ENCODE measurements at regions not wholly inside any gene's neighbourhood (a gene's known extent, or its start where the extent isn't known, plus 50 kb on each side); places are given as distances from the start of the nearest gene placed in this dataset.
A peak's percentile ranks its signal among the peaks of the same experiment; 100 is the strongest.
"Not testable (repeated sequence)": the region's sequence is repeated elsewhere in the genome, so short reads cannot be mapped to it uniquely, and the experiment has no call there.

DNA sequence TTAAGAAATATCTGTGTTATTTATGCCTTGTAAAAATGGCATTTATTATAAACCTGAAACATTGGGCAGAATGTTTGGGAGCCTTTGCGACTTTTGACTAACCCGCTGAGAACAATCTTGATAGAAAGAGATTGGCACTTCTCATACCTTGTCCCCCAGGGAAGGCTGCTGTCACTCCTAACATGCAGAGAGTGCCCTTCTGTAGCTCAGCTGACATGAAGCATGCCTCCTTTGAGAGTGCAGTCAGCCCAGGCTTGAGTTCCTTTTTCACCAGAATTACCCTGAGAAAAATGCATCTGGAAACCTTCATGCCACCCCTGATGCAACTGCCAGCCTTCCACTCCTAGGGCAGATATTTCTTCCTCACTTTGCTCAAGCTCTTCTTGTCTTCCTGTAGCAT, 569.2 kb upstream of the ARPP21 start:
- DNase-seq (no peak), ATAC-seq (no peak)
- 84% methylated on average over 2 of the region's 2 CpGs for WGBS
- H3K27me3 ChIP-seq (ENCODE audit: control insufficient read depth, insufficient read depth), result no peaks in the 10 kb centered on the region
- no peak overlapping the region for H3K27ac ChIP-seq (ENCODE audit: low read length)
- H3K9me3 ChIP-seq (ENCODE audit: control insufficient read depth, low read length), result no peaks in the 10 kb centered on the region
- no peak overlapping the region for H3K4me3 ChIP-seq (ENCODE audit: low read length)
- intact Hi-C loops (cut with DNase I), result no loop called here
- no peaks in the 10 kb centered on the region for H3K4me1 ChIP-seq (ENCODE audit: control insufficient read depth, insufficient read depth, low read length)

DNA sequence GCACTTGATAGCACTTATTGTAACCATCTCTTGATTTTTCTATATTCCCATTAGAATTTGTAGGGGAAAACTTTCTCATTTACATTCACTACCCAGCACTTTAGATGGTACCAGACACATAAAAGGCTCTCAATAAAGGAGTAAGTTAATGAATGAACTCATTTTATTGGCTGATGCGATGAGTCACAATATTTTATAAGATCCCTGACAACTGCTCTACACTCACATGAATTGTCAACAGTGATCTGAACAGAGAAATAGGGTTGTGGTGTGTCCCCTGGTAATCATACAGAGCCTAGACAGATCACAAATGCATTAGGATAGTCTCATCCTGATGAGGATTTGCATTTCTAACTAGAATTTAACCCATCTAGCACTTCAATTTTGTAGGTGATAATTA, 567.6 kb upstream of the ARPP21 start:
- H3K4me1 ChIP-seq (ENCODE audit: control insufficient read depth, insufficient read depth, low read length), result no peaks in the 10 kb centered on the region
- 84% methylated on average over 1 of the region's 1 CpG for WGBS
- no peak overlapping the region for H3K27ac ChIP-seq (ENCODE audit: low read length)
- DNase-seq (no peak), ATAC-seq (no peak)
- H3K27me3 ChIP-seq (ENCODE audit: control insufficient read depth, insufficient read depth), result no peaks in the 10 kb centered on the region
- H3K9me3 ChIP-seq (ENCODE audit: control insufficient read depth, low read length), result no peaks in the 10 kb centered on the region
- no peak overlapping the region for H3K4me3 ChIP-seq (ENCODE audit: low read length)
- intact Hi-C loops (cut with DNase I), result no loop called here

DNA sequence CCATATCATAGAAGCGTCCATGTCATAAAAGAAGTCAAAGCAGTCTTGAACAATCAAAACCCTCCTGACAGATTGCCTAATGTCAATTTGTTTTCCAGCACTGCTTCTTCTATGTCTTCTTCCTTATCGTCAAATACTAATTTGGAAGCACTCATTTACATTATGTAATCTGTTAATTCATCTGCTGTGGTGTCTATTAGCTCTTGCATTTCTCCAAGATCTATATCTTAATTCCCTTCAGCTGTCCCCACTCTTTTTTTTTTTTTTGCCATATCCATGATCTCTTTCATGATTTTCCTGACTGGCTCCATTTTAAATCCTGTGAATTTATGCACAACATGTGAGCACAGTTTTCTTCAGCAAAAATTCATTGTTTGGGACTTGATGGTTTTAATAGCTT, 560.5 kb upstream of the ARPP21 start:
- intact Hi-C loops (cut with DNase I), result no loop called here
- ATAC-seq (no peak), DNase-seq (no peak)
- Histone ChIP-seq H3K27ac (ENCODE audit: low read length) (no peak overlapping the region), H3K9me3 (ENCODE audit: control insufficient read depth, low read length) (no peaks in the 10 kb centered on the region), H3K4me1 (ENCODE audit: control insufficient read depth, insufficient read depth, low read length) (no peaks in the 10 kb centered on the region), H3K27me3 (ENCODE audit: control insufficient read depth, insufficient read depth) (no peaks in the 10 kb centered on the region), H3K4me3 (ENCODE audit: low read length) (no peak overlapping the region)
- WGBS, result 87% methylated on average over 2 of the region's 2 CpGs

DNA sequence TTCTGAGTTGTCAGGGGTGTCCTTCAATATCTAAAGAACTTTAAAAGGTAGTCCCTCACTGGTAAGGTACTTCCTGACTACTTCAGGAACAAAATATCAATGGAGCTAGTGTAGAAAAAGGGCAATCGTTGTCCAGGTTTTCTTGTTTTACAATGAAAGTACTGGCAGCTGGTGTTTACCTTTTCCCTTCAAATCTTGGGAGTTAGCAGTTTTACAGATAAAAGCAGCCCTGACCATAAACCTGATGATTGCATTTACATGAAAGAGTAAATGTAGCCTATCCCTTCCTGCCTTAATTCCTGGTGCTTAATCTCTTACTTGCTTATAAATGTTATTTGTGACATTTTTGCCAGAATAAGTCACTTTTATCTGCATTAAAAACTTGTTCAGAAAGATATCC, 559.9 kb upstream of the ARPP21 start:
- H3K9me3 ChIP-seq (ENCODE audit: control insufficient read depth, low read length), result no peaks in the 10 kb centered on the region
- no peaks in the 10 kb centered on the region for H3K4me1 ChIP-seq (ENCODE audit: control insufficient read depth, insufficient read depth, low read length)
- no peaks in the 10 kb centered on the region for H3K27me3 ChIP-seq (ENCODE audit: control insufficient read depth, insufficient read depth)
- WGBS, result 61% methylated on average over 1 of the region's 1 CpG
- no peak overlapping the region for H3K4me3 ChIP-seq (ENCODE audit: low read length)
- no peak for DNase-seq
- H3K27ac ChIP-seq (ENCODE audit: low read length), result no peak overlapping the region
- no peak for ATAC-seq
- intact Hi-C loops (cut with DNase I), result no loop called here

DNA sequence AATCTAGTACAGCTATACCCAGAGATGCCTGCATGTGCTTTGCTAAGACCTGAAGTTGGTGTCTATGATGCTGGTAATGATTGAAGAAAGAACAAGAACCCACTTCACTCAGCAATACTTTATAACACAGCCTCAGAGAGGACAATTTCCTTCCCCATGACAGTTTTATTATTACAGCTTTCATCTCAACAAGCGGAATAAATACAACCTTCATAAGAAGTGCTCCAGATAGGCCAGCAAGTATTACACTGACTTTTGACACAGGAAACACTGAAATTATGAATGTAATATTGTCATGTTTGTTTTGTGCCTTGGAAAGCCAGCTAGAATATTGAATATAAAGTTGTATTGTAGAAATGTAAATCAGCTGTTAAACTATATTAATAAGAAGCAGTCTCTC, 557.4 kb upstream of the ARPP21 start:
- DNase-seq (no peak), ATAC-seq (no peak)
- WGBS, result 93% methylated on average over 1 of the region's 1 CpG
- intact Hi-C loops (cut with DNase I), result no loop called here
- Histone ChIP-seq H3K27me3 (ENCODE audit: control insufficient read depth, insufficient read depth) (no peaks in the 10 kb centered on the region), H3K4me1 (ENCODE audit: control insufficient read depth, insufficient read depth, low read length) (no peaks in the 10 kb centered on the region), H3K9me3 (ENCODE audit: control insufficient read depth, low read length) (no peaks in the 10 kb centered on the region), H3K27ac (ENCODE audit: low read length) (no peak overlapping the region), H3K4me3 (ENCODE audit: low read length) (no peak overlapping the region)

DNA sequence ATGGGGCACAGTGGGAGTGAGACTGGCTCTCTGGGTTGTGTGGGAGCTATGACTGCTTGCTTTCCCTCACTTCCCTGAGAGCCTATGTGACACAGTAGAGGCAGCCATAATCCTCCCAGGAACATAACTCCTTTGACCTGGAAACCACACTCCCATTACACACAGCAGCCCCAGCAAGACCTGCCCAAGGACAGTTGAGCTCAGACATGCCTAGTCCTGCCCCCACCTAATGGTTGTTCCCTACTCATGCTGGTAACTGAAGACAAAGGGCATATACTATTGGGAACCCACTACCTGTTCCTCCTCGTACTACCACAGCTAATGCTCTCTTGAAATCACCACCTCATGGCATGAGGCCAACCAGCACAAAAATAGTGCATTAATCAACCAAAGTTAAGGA, 550.4 kb upstream of the ARPP21 start:
- H3K27ac ChIP-seq (ENCODE audit: low read length), result no peak overlapping the region
- H3K27me3 ChIP-seq (ENCODE audit: control insufficient read depth, insufficient read depth), result no peaks in the 10 kb centered on the region
- no peaks in the 10 kb centered on the region for H3K4me1 ChIP-seq (ENCODE audit: control insufficient read depth, insufficient read depth, low read length)
- intact Hi-C loops (cut with DNase I), result no loop called here
- H3K4me3 ChIP-seq (ENCODE audit: low read length), result no peak overlapping the region
- H3K9me3 ChIP-seq (ENCODE audit: control insufficient read depth, low read length), result no peaks in the 10 kb centered on the region
- DNase-seq (no peak), ATAC-seq (no peak)
- 86% methylated on average over 1 of the region's 1 CpG for WGBS

DNA sequence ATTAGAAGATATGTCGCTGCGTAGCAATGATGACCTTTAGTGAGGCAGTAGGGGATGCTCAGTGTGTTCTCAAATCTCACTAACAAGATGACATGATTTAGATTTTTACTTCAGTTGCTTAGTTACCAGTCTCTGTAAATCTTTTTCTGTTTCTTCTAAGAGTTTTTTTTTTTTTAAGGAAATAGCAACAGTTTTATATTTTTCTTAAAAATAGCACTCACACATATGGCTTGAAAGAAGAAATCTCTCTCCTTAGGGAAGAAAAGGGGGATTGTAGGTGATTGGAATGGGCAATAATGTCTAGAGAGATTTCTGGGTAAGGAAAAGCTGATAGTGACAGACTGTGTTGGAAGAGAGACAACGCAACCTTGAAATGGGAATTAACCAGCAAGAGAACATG, 524.6 kb upstream of the ARPP21 start:
- Histone ChIP-seq H3K27ac (ENCODE audit: low read length) (no peak overlapping the region), H3K4me1 (ENCODE audit: control insufficient read depth, insufficient read depth, low read length) (no peaks in the 10 kb centered on the region), H3K27me3 (ENCODE audit: control insufficient read depth, insufficient read depth) (no peaks in the 10 kb centered on the region), H3K4me3 (ENCODE audit: low read length) (no peak overlapping the region), H3K9me3 (ENCODE audit: control insufficient read depth, low read length) (no peaks in the 10 kb centered on the region)
- no peak for DNase-seq
- WGBS, result 94% methylated on average over 3 of the region's 3 CpGs
- intact Hi-C loops (cut with DNase I), result no loop called here
- ATAC-seq, result no peak

DNA sequence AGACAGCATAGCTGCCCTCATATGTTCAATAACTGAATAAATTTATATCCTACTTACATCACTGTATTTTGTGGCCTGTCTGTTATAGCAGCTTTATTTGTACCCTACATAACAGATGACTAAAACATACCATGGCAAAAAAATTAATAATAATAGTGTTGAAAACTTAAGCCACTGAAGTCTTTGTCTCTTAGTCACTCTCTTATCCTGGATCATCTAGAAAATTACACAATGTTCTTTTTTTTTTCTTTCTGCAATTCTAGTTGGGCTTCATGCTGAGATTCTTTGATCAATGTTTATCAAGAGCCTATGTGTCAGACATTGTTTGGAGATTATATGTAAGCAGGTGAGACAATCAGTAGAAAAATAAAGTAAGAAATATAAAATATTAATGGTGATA, 519.3 kb upstream of the ARPP21 start:
- ATAC-seq, result no peak
- Histone ChIP-seq H3K27me3 (ENCODE audit: control insufficient read depth, insufficient read depth) (no peaks in the 10 kb centered on the region), H3K4me3 (ENCODE audit: low read length) (no peak overlapping the region), H3K27ac (ENCODE audit: low read length) (no peak overlapping the region), H3K9me3 (ENCODE audit: control insufficient read depth, low read length) (no peaks in the 10 kb centered on the region), H3K4me1 (ENCODE audit: control insufficient read depth, insufficient read depth, low read length) (no peaks in the 10 kb centered on the region)
- intact Hi-C loops (cut with DNase I), result no loop called here
- no peak for DNase-seq

DNA sequence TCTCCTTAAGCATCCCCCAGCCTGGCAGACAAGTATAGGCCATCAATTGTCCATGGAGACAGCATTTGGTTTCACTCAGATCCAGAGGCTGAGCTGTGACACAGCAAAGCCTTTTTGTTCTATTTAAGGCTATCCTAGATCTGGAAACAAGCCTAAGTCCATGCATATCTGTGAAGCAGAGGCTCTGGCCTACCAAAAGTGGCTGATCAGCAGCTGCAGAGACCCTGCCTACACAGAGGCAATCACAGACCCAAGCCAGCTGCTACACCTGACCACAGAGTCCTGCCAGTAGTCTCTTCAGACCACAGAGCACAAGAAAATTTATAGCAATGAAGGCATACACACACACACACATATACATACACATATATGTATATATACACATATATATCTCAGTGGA, 501.7 kb upstream of the ARPP21 start:
- Histone ChIP-seq H3K27me3 (ENCODE audit: control insufficient read depth, insufficient read depth) (no peaks in the 10 kb centered on the region), H3K9me3 (ENCODE audit: control insufficient read depth, low read length) (no peaks in the 10 kb centered on the region), H3K4me1 (ENCODE audit: control insufficient read depth, insufficient read depth, low read length) (no peaks in the 10 kb centered on the region), H3K4me3 (ENCODE audit: low read length) (no peak overlapping the region), H3K27ac (ENCODE audit: low read length) (no peak overlapping the region)
- ATAC-seq, result peak; percentile 28 to 56
- DNase-seq, result no peak
- intact Hi-C loops (cut with DNase I), result no loop called here

DNA sequence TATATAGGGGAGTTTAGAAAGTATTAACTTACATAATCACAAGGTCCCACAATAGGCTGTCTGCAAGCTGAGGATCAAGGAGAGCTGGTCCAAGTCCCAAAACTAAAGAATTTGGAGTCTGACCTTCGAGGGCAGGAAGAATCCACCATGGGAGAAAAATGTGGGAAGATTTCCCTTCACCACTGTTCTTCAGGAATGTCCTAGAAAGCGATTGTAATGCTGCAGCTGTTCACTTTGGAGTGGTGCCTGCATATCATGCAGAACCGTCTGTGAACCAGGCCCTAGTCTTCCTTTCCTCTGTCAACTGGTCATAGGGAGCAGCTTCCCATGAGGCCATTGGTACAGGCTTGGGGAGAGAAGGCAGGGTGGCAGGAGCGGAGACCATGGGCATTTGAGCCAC, 497.9 kb upstream of the ARPP21 start:
- no peak overlapping the region for H3K27ac ChIP-seq (ENCODE audit: low read length)
- DNase-seq (no peak), ATAC-seq (no peak)
- no peaks in the 10 kb centered on the region for H3K4me1 ChIP-seq (ENCODE audit: control insufficient read depth, insufficient read depth, low read length)
- no peaks in the 10 kb centered on the region for H3K27me3 ChIP-seq (ENCODE audit: control insufficient read depth, insufficient read depth)
- 58% methylated on average over 4 of the region's 4 CpGs for WGBS
- intact Hi-C loops (cut with DNase I), result no loop called here
- no peaks in the 10 kb centered on the region for H3K9me3 ChIP-seq (ENCODE audit: control insufficient read depth, low read length)
- no peak overlapping the region for H3K4me3 ChIP-seq (ENCODE audit: low read length)

DNA sequence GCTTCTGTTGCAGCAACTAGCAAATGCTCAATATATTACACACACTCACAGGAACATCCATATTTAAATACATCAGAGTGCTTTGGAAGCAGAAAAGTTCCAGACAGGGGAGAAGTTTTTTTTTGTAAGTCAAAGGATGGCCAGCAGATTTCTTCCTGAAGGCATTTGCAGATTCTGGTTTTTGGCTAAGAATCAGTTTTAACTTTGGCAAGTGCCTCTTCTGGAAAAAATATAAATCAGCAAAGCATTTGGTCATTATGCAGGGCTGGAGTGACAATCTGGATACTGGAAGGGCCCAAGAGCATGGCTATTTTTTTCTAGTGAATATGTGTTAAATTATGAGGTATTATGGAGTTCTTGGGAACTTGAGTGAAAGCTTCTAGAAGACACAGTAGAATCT, 495.3 kb upstream of the ARPP21 start:
- DNase-seq (no peak), ATAC-seq (no peak)
- intact Hi-C loops (cut with DNase I), result no loop called here
- H3K4me1 ChIP-seq (ENCODE audit: control insufficient read depth, insufficient read depth, low read length), result no peaks in the 10 kb centered on the region
- no peak overlapping the region for H3K27ac ChIP-seq (ENCODE audit: low read length)
- H3K4me3 ChIP-seq (ENCODE audit: low read length), result no peak overlapping the region
- no peaks in the 10 kb centered on the region for H3K27me3 ChIP-seq (ENCODE audit: control insufficient read depth, insufficient read depth)
- no peaks in the 10 kb centered on the region for H3K9me3 ChIP-seq (ENCODE audit: control insufficient read depth, low read length)

DNA sequence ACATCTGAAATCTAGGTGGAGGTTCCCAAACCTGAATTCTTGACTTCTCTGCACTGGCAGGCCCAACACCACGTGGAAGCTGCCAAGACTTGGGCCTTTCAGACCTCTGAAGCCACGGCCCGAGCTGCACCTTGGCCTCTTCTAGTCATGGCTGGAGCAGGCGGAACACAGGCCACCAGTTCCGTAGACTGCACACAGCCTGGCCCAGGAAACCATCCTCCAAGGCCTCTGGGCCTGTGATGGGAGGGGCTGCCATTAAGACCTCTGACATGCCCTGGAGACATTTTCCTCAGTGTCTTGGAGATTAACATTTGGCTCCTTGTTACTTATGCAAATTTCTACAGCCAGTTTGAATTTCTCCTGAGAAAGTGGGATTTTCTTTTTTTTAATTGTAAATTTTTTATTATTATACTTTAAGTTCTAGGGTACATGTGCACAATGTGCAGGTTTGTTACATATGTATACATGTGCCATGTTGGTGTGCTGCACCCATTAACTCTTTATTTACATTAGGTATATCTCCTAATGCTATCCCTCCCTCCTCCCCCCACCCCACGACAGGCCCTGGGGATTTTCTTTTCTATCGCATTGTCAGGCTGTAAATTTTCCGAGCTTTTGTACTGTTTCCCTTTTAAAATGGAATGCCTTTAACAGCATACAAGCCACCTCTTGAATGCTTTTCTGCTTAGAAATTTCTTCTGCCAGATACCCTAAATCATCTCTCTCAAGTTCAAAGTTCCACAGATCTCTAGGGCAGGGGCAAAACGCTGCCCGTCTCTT, 492.9 kb upstream of the ARPP21 start:
- peak in 1 of 3 donors; percentile 17 for DNase-seq
- ATAC-seq; H3K27me3 ChIP-seq (ENCODE audit: control insufficient read depth, insufficient read depth); H3K27ac ChIP-seq (ENCODE audit: low read length); H3K4me3 ChIP-seq (ENCODE audit: low read length); H3K9me3 ChIP-seq (ENCODE audit: control insufficient read depth, low read length); intact Hi-C loops (cut with DNase I); H3K4me1 ChIP-seq (ENCODE audit: control insufficient read depth, insufficient read depth, low read length): not testable (repeated sequence)
- 82% methylated on average over 10 of the region's 10 CpGs for WGBS

Measured in right cardiac atrium (tissue), 5 donors.